GM18907 (cell line): ENCODE measurements at regions not wholly inside any gene's neighbourhood (a gene's known extent, or its start where the extent isn't known, plus 50 kb on each side); places are given as distances from the start of the nearest gene placed in this dataset.

Experiments used
- ATAC-seq: cut with Tn5 transposase; IDR thresholded peaks from one replicate; pipeline ENCODE4 v1.9.1; 2021; ENCODE audit warnings: mild to moderate bottlenecking, moderate library complexity; ENCODE audit not compliant: unreplicated experiment

GRCh38 chr2:183607995-183608394 lies 483.8 kb downstream of the NUP35 start:
- ATAC-seq: no peak

GRCh38 chr2:183608747-183609146 lies 484.5 kb downstream of the NUP35 start:
- ATAC-seq: no peak

- no peak for ATAC-seq
Measured at GRCh38 chr2:183610724-183611123, 486.5 kb downstream of the NUP35 start.

- no peak for ATAC-seq
Measured at GRCh38 chr2:183614799-183615435, 490.7 kb downstream of the NUP35 start.

GRCh38 chr2:183623227-183623626 lies 499.0 kb downstream of the NUP35 start:
- ATAC-seq: no peak

- no peak for ATAC-seq
Measured at GRCh38 chr2:183630964-183631363, 506.7 kb downstream of the NUP35 start.

GRCh38 chr2:183656121-183656520 lies 531.9 kb downstream of the NUP35 start:
- ATAC-seq: no peak

GRCh38 chr2:183665425-183665824 lies 541.2 kb downstream of the NUP35 start:
- ATAC-seq: no peak

GRCh38 chr2:183666031-183666430 lies 541.8 kb downstream of the NUP35 start:
- ATAC-seq: no peak

- ATAC-seq: no peak
Measured at GRCh38 chr2:183671233-183671632, 547.0 kb downstream of the NUP35 start.

GRCh38 chr2:183678908-183679307 lies 554.7 kb downstream of the NUP35 start:
- no peak for ATAC-seq

- no peak for ATAC-seq
Measured at GRCh38 chr2:183680573-183680972, 556.3 kb downstream of the NUP35 start.

- no peak for ATAC-seq
Measured at GRCh38 chr2:183684686-183685085, 560.4 kb downstream of the NUP35 start.

GRCh38 chr2:183696028-183696427 lies 571.8 kb downstream of the NUP35 start:
- no peak for ATAC-seq

GRCh38 chr2:183709829-183710228 lies 585.6 kb downstream of the NUP35 start:
- ATAC-seq: no peak

GRCh38 chr2:183718246-183718645 lies 594.0 kb downstream of the NUP35 start:
- ATAC-seq: no peak

- no peak for ATAC-seq
Measured at GRCh38 chr2:183723278-183723677, 599.0 kb downstream of the NUP35 start.

GRCh38 chr2:183729380-183729779 lies 605.1 kb downstream of the NUP35 start:
- no peak for ATAC-seq

- no peak for ATAC-seq
Measured at GRCh38 chr2:183740241-183740640, 616.0 kb downstream of the NUP35 start.

- no peak for ATAC-seq
Measured at GRCh38 chr2:183752571-183752970, 628.3 kb downstream of the NUP35 start.

GRCh38 chr2:183759033-183759432 lies 634.8 kb downstream of the NUP35 start:
- ATAC-seq: no peak

GRCh38 chr2:183773775-183774174 lies 649.5 kb downstream of the NUP35 start:
- ATAC-seq: no peak

- no peak for ATAC-seq
Measured at GRCh38 chr2:183780072-183780471, 655.8 kb downstream of the NUP35 start.
